Gastroesophageal sphincter (tissue), 4 donors: ENCODE measurements at regions not wholly inside any gene's neighbourhood (a gene's known extent, or its start where the extent isn't known, plus 50 kb on each side); places are given as distances from the start of the nearest gene placed in this dataset.

Experiments used
- ATAC-seq: fragments of 150-250 bp; one replicate; pipeline ENCODE4 v1.9.1; 2016; ENCODE audit warnings: mild to moderate bottlenecking, moderate library complexity
- H3K27ac ChIP-seq, 4 donors: fragments of 200-600 bp; sonication (generic) in 3 of 4; 1 replicate in 3 of 4; 2 replicates in 1 of 4; pipeline ENCODE4 v1.5.1; 2016 to 2019
- H3K27me3 ChIP-seq: fragments of 200-600 bp; sonication (generic); one replicate; pipeline ENCODE4 v1.5.1; 2019
- H3K36me3 ChIP-seq, 2 donors: fragments of 200-600 bp; sonication (generic); one replicate each; pipeline ENCODE4 v1.5.1; 2019; ENCODE audit warnings: control low read depth in 1 of 2
- H3K4me1 ChIP-seq, 3 donors: fragments of 200-600 bp; sonication (generic); 1 replicate in 2 of 3; 2 replicates in 1 of 3; pipeline ENCODE4 v1.5.1; 2016 to 2019; ENCODE audit warnings: control low read depth in 2 of 3
- H3K4me3 ChIP-seq, 2 donors: fragments of 200-600 bp; sonication (generic); one replicate each; pipeline ENCODE4 v1.5.1; 2019; ENCODE audit warnings: mild to moderate bottlenecking in 1 of 2, moderate library complexity in 1 of 2
- H3K9me3 ChIP-seq, 3 donors: fragments of 200-600 bp; sonication (generic); one replicate each; pipeline ENCODE4 v1.5.1; 2017 to 2019; ENCODE audit warnings: control low read depth in 2 of 3
- EP300 ChIP-seq: sonication (generic); formaldehyde crosslinking; IDR thresholded peaks from one replicate; pipeline ENCODE4 v1.6.1; 2017; ENCODE audit warnings: antibody characterized with exemption, mild to moderate bottlenecking
- POLR2A ChIP-seq, 2 donors: fragments of 450-650 bp; IDR thresholded peaks; one replicate each; pipeline ENCODE4 v1.6.1; 2017; ENCODE audit warnings: antibody characterized with exemption in 2 of 2, mild to moderate bottlenecking in 2 of 2, moderate library complexity in 1 of 2
- POLR2AphosphoS5 ChIP-seq: sonication (generic); formaldehyde crosslinking; IDR thresholded peaks from one replicate; pipeline ENCODE4 v1.6.1; 2017; ENCODE audit warnings: antibody characterized with exemption
- WGBS, 2 donors: methylation state at CpG; one replicate each; pipeline ENCODE4 v1.1.5; 2018; ENCODE audit warnings: low coverage in 1 of 2; 5-methylcytosine and 5-hydroxymethylcytosine counted together
- TF ChIP-seq, protein P1 (sequence below), 4 experiments: fragments of 200-600 bp in 2 of 4; fragments of 450-650 bp in 2 of 4; sonication (generic) in 1 of 4; IDR thresholded peaks; one replicate each; pipeline ENCODE4 v1.5.1; 2017 to 2019; ENCODE audit warnings: antibody characterized with exemption in 4 of 4, mild to moderate bottlenecking in 2 of 4, moderate library complexity in 2 of 4

DNA sequence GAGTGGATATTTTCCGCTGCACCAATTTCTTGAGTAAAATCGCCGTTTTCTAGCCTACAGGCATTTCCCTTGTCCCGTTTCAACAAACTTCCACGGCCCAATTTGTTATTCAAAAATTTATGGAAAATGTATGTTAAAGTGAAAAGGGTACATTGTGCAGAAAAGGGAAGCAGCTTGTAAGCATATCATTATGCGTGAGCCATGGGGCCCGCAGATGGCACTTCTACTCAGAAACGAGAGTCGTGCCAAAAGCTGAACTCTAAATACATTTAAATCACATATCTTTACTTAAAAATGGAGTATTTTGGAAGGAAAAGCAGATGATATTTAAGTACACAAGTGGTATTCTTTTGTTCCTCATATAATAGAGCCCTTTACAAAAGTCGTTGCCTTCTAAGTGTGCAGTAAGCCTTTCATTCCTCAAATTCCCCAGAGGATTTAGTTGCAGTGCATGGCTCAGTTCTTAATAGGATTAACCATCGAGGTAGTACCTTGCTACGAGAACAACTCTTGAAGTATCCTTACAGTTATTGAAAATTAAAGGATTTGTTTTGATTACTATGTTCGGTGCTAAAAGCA is 1227.2 kb upstream of the WWC1 start:
- H3K9me3 ChIP-seq: no peaks in the 10 kb centered on the region
- H3K27ac ChIP-seq: no peak overlapping the region
- H3K4me3 ChIP-seq: no peak overlapping the region
- ATAC-seq: no peak
- no peaks in the 10 kb centered on the region for H3K4me1 ChIP-seq
- H3K27me3 ChIP-seq: no peaks in the 10 kb centered on the region
- H3K36me3 ChIP-seq: no peaks in the 10 kb centered on the region
- WGBS, 2 donors: 75 to 91% methylated on average over 12 to 13 of the region's 13 CpGs
- no peak for TF ChIP-seq POLR2A (IDR thresholded peaks at IDR 0.05)
- TF ChIP-seq EP300: no peak
- TF ChIP-seq POLR2AphosphoS5: no peak
- TF ChIP-seq, protein P1, sequence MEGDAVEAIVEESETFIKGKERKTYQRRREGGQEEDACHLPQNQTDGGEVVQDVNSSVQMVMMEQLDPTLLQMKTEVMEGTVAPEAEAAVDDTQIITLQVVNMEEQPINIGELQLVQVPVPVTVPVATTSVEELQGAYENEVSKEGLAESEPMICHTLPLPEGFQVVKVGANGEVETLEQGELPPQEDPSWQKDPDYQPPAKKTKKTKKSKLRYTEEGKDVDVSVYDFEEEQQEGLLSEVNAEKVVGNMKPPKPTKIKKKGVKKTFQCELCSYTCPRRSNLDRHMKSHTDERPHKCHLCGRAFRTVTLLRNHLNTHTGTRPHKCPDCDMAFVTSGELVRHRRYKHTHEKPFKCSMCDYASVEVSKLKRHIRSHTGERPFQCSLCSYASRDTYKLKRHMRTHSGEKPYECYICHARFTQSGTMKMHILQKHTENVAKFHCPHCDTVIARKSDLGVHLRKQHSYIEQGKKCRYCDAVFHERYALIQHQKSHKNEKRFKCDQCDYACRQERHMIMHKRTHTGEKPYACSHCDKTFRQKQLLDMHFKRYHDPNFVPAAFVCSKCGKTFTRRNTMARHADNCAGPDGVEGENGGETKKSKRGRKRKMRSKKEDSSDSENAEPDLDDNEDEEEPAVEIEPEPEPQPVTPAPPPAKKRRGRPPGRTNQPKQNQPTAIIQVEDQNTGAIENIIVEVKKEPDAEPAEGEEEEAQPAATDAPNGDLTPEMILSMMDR (IDR thresholded peaks at IDR 0.05): no peak

DNA sequence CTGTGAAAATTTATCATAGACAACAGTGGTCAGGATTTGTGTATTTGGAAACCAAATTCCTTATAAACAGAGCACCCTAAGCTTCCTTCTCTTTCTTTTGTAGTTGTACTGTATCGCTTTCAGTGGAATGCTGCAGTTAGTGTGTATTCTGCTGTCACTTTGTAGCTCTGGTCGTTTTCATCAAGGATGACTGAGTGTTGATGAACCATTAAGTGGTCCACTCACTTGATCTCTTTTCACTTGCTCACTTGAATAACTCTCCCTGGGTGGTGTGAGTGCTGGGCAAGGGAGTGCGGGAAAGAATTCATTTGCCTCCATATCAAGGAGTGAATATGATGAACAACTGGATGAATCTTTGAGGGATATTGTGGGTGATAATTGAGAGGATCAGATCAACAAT is 1225.7 kb upstream of the WWC1 start:
- no peak for ATAC-seq
- H3K4me3 ChIP-seq: no peak overlapping the region
- H3K9me3 ChIP-seq: no peaks in the 10 kb centered on the region
- H3K27ac ChIP-seq: no peak overlapping the region
- no peaks in the 10 kb centered on the region for H3K27me3 ChIP-seq
- H3K4me1 ChIP-seq: no peaks in the 10 kb centered on the region
- 64 to 69% methylated on average over 3 of the region's 3 CpGs for WGBS, 2 donors
- no peaks in the 10 kb centered on the region for H3K36me3 ChIP-seq
- no peak for TF ChIP-seq POLR2AphosphoS5
- TF ChIP-seq, protein P1 (IDR thresholded peaks at IDR 0.05): no peak
- TF ChIP-seq POLR2A (IDR thresholded peaks at IDR 0.05): no peak
- TF ChIP-seq EP300: no peak

DNA sequence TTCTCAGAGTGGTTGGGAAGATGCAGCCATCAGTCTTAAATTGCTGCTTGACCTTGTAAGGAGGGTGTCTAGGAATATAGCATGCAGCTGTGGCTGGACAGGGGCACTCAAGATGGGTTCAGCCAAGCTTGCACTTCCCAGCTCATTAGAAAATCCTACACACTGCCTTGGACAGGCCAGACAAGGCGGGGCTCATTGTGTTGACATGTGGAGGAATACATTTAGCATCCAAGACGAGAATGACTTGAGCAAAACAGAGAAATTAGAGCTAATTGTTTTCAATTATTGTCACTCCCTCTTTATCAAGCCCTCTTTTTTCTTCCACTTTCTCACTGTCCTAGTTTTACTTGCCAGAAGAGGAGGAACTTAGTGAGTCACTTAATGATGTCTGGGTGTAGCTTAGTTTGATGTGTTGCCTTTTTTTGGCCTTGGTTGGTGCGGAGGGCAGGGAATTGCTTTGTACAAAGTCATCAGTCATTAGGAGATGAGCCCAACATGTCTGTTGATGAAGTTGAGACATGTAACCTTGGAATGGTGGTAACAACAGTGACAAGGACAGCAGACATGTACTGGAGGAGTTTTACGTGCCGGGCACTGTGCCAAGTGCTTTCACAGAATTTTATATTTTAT is 1219.3 kb upstream of the WWC1 start:
- Histone ChIP-seq H3K4me3 (no peak overlapping the region), H3K9me3 (no peaks in the 10 kb centered on the region), H3K4me1 (no peaks in the 10 kb centered on the region), H3K36me3 (no peaks in the 10 kb centered on the region), H3K27me3 (no peaks in the 10 kb centered on the region), H3K27ac (no peak overlapping the region)
- no peak for ATAC-seq
- no peak for TF ChIP-seq EP300
- TF ChIP-seq POLR2A (IDR thresholded peaks at IDR 0.05): no peak
- TF ChIP-seq, protein P1 (IDR thresholded peaks at IDR 0.05): no peak
- TF ChIP-seq POLR2AphosphoS5: no peak
- 44 to 45% methylated on average over 3 to 4 of the region's 5 CpGs for WGBS, 2 donors

DNA sequence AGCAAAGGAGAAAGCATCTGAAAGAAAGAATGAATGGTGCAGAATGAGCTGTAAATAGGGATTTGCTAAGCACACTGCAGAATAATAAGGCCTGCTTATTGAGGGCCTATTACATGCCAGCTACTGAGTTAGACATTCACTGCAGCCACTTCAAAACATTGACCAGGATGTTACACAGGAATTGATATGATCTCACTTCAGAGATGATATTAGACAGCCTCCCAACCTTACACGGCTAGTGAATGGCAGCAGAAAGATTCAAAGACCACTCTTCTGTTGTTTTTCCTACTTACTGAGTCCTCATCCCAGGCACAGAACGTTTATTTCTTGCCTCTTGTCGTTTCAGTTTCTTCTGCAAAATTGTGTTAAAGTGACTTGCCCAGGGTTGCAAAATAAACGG is 1209.9 kb upstream of the WWC1 start:
- WGBS, 2 donors: 22 to 49% methylated on average over 4 of the region's 4 CpGs
- no peak for TF ChIP-seq POLR2AphosphoS5
- no peak for ATAC-seq

DNA sequence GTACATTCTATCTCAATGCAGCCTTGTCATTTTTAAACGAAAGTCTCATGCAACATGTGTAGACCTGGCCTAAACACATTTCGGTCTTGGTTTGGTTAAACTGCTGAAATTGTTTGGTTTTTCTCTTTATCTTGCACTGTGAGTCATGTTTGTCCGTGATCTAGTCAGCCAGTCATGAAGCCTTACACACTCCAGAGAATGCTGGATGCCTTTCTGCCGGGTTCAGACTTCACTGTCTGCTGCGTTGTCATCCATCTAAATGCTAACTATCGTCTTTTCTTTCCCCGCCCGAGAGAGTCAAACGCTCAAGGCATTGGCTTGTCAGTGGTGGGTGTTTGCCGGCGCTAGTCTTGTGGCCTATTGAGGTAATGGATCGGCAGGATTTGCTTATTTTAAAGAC is 1194.6 kb upstream of the WWC1 start:
- H3K27me3 ChIP-seq: no peaks in the 10 kb centered on the region
- H3K27ac ChIP-seq: no peak overlapping the region
- H3K4me3 ChIP-seq: no peak overlapping the region
- no peaks in the 10 kb centered on the region for H3K36me3 ChIP-seq
- 51 to 60% methylated on average over 3 to 11 of the region's 12 CpGs for WGBS, 2 donors
- no peak for TF ChIP-seq POLR2AphosphoS5
- TF ChIP-seq POLR2A (IDR thresholded peaks at IDR 0.05): no peak
- no peak for TF ChIP-seq EP300
- TF ChIP-seq, protein P1 (IDR thresholded peaks at IDR 0.05): no peak
- H3K4me1 ChIP-seq: no peaks in the 10 kb centered on the region
- no peak for ATAC-seq
- no peaks in the 10 kb centered on the region for H3K9me3 ChIP-seq

More for the DNA sequence above, 1209.9 kb upstream of the WWC1 start:
- Histone ChIP-seq H3K4me1 (no peaks in the 10 kb centered on the region), H3K9me3 (no peaks in the 10 kb centered on the region), H3K36me3 (no peaks in the 10 kb centered on the region), H3K27ac (no peak overlapping the region), H3K27me3 (no peaks in the 10 kb centered on the region), H3K4me3 (no peak overlapping the region)
